ENCODE measurements at regions not wholly inside any gene's neighbourhood (a gene's known extent, or its start where the extent isn't known, plus 50 kb on each side); places are given as distances from the start of the nearest gene placed in this dataset.
"Not testable (repeated sequence)": the region's sequence is repeated elsewhere in the genome, so short reads cannot be mapped to it uniquely, and the experiment has no call there.

GRCh38 chr1:60914982-60915381 is 167.4 kb upstream of the NFIA start:
- no peak for DNase-seq (ENCODE audit: low spot score)

DNA sequence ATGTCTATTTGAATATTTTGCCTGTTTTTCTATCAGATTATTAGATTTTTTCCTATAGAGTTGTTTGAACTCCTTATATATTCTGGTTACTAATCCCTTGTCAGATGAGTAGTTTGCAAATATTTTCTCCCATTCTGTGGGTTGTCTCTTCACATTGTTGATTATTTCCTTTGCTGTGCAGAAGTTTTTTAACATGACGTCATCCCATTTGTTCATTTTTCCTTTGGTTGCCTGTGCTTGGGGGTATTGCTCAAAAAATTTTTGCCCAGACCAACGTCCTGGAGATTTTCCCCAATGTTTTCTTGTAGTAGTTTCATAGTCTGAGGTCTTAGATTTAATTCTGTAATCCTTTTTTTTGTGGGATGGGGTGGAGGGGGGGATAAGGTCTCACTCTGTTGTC is 168.7 kb upstream of the NFIA start:
- DNase-seq (ENCODE audit: low spot score), result not testable (repeated sequence)

DNA sequence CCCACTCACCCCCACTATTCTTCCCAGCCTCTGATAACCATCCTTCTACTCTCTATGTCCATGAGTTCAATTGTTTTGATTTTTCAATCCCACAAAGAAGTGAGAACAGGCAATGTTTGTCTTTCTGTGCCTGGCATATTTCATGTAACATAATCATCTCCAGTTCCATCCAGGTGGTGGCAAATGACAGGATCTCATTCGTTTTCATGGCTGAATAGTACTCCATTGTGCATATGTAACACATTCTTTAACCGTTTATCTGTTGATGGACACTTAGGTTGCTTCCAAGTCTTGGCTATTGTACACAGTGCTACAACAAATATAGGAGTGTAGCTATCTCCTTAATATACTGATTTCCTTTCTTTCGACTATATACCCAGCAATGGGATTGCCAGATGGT is 169.3 kb upstream of the NFIA start:
- no peak for DNase-seq (ENCODE audit: low spot score)

GRCh38 chr1:60911966-60912697 is 170.2 kb upstream of the NFIA start:
- no peak for DNase-seq (ENCODE audit: low spot score)

GRCh38 chr1:60908159-60908558 is 174.2 kb upstream of the NFIA start:
- no peak for DNase-seq (ENCODE audit: low spot score)

GRCh38 chr1:60906526-60906925 is 175.8 kb upstream of the NFIA start:
- no peak for DNase-seq (ENCODE audit: low spot score)

DNA sequence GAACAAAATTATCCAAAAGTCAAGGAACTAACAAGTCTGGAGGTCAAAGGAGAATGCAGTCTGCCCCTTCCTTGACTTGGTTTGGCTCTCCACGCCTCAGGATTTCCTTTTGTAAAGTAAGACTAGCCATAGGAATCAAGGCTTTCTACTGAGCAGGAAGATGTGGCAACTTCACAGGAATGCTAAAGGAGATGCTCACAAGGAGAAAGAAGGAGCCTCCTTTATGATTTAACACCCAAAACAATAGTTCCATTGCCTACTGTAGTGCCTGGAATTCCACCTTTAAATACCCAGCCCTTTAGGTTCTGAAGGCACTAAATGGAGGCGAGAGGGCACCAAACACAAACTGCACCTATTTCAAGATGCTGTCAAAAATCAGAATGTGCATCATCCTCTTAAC is 176.3 kb upstream of the NFIA start:
- no peak for DNase-seq (ENCODE audit: low spot score)

GRCh38 chr1:60904099-60904851 is 178.1 kb upstream of the NFIA start:
- DNase-seq (ENCODE audit: low spot score), result no peak

DNA sequence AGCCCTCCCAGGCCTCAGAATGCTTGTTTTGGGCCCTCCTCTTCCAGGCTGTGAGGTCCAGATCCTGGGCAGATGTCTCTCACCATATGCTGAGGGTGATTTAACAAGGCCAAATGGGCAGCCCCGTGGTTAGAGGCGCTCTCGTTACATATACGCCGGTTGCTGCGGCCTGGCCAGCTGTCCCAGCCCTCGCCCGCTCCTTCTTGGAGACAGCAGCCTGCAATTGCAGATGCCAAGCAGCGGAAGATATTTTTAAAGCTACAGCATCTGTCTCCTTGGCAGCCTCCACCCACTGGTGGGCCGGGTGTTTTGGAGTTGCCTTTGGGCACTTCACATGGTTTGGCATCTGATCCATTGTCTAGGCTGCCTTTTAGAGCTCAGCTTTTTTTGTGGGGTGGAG is 178.8 kb upstream of the NFIA start:
- DNase-seq (ENCODE audit: low spot score), result no peak

DNA sequence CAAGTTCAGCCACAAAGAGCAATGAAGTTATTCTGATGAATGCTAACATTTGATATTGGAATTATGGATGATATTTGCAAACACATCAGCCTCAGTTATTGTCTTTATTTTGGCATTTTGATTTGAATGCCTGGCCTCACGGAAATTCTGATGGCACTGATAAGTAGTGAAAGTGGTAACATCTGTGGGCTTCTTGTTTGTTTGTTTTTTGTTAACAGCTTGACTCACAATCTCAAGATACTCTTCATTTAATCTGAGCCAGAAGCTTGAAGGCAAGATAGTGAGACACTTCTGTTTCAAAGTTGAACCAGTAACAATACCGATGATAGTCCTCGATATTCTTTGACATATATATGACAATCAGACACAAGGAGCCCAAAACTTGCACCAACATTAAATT is 182.9 kb upstream of the NFIA start:
- DNase-seq (ENCODE audit: low spot score), result no peak

- no peak for DNase-seq (ENCODE audit: low spot score)
Measured at GRCh38 chr1:60898987-60899386, 183.4 kb upstream of the NFIA start.

- no peak for DNase-seq (ENCODE audit: low spot score)
Measured at GRCh38 chr1:60898413-60898812, 183.9 kb upstream of the NFIA start.

DNA sequence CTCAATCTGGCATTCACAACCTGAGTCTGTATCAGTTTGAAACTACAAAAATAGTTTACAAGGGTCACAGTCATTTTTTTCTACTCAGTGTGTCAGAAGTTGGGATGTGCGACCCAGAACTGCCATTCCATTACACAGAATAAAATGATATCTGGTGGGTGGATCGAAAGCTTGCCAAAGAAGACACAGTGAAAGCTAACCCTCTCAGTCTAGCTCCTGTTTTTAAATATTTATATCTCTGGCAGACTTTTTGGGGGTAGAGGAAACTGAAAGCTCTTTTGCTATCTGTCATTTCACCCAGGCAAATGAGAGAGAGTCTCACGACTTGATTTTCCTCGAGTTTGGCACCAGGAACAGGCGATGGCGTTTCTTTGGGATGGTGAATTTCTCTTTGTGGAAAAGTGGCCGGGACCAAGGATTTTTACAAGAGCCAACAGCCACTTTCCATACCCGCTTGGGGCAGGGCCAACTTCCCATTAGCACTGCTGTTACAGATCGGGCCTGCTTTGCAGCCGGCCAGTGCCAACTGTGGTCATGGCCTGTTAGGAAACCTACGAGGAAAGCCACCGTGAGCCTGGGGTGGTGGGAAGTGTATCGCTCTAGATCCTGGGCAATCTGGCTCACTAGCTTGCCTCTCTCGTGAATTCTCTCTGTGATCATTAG is 185.5 kb upstream of the NFIA start:
- no peak for DNase-seq (ENCODE audit: low spot score)

DNA sequence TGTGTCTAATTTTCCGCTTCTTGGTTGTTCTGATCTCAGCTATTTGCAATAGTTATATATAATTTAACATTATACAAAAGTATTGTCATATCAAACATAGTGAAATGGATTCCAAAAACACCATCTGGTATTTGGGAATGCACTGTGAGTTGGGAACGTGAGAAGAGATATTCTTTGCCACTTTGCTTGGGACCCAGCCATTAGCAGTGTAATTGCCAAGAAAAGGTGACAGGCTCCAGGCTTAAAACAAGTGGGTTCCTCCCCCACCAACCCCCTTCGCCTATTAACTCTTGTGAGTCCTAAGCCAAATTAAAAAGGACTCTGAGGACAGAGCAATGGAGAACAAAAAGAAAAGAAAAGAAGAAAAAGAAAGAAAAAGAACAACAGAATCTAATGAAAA is 186.7 kb upstream of the NFIA start:
- DNase-seq (ENCODE audit: low spot score), result no peak

- no peak for DNase-seq (ENCODE audit: low spot score)
Measured at GRCh38 chr1:60895252-60895651, 187.1 kb upstream of the NFIA start.

DNA sequence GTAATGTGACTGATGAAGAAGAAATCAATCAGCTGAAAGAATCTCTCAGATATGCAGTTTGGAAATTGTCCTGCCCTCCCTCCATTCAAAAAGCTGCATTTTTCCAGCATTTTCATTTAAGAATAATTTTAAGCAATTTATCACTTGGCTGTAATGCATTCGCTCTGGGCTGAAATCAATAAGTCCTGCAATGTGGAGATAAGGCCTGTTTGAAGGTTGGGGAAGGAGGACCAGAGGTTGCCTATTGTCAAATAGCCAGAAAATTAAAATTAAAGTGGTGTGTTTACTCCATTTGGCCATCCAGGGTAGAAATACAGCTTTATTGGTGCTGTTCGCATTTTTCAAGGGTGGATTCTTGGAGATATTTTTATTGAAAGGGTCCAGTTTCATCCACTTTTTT is 187.6 kb upstream of the NFIA start:
- no peak for DNase-seq (ENCODE audit: low spot score)

- no peak for DNase-seq (ENCODE audit: low spot score)
Measured at GRCh38 chr1:60894130-60894529, 188.2 kb upstream of the NFIA start.

DNA sequence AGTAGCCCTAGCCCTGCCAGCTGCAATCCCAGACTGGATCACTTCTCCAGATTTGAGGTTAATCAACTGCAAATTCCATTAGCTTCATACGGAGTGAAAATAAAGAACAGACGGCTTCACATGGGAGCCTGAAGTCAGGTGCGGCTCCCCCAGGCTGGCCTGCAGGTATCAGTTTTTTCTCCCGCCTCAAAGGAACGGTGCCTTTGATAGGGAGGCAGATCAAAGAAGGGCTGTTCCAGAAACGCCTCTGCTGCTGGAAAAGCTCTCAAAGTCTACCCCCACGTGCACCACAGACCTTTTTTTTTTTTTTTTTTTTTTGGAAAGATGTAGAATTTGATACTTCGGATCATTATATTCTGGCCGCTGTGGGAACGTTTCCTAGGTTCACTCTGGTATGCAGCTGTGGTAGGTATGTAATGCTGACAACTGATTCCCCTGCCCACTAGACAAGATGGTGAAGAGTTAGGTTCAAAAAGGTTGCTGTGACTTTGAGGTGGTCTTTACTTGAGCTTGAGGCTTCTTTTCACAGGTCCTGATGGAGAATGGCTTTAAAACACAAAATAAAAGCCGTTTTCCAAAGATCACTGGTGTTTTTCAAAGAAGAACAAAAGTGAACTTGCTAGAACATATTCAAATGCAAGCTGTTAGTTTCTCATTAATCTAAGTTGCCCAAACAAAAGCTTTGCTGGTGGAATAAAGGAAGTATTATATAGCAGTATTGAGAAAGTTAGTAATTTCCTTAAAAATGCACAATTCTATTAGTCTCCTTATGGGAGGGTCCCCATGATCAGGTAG is 189.0 kb upstream of the NFIA start:
- DNase-seq (ENCODE audit: low spot score), result no peak

DNA sequence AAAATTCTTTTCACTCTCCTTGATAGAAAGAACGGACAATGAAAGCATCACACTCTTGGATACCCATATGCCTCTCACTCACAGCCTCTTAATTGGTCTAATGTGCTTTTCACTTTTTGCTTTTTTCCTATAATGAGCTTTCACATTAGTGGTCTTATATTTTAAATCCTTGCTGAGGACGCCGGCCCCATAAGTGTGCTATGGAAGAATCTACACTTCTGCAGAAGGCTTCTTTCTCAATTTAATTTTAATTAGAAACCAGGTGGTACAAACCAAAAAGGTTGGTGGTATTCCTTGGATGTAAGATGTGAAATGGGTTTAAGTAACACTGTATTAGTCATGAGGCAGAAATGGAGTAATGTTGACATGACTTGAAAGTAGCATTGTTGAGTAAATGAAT is 190.6 kb upstream of the NFIA start:
- DNase-seq (ENCODE audit: low spot score), result no peak

DNA sequence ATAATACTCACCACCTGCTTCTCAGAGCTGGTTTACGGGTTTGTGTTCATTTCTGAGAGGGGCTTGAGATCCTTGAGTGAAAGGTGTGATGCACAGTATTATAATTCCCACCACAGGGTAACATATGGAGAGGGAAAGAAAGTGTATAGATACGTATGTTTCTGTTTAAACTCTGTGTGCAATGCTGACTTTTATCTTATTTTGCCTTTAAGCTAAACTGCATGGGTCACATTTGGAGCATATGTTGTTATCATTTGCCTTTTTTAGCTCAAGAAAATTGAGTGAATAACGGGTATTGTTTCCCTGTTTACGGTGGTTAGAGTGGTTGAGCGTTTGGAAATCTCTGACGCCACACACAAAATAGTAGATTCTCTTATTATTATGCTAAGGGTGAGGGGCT is 191.1 kb upstream of the NFIA start:
- DNase-seq (ENCODE audit: low spot score), result no peak

DNA sequence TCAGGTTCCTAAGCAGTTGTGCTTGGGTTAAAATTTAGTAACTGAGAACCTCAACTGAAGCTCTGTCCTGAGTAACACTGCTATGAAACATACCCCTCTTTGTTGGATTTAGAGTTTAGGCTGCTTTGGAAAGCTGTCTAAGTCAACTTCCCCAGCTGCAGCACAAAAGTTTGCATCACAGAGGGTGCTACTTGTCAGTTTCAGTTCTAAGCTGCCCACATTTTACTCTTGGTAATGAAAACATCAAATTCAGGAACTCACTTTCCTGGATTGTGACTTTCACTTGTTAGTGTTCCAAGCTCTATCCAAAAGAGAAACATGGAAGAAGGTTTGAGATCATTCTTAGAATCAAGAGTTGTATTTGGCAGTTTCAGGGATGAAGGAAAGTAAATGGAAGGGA is 191.7 kb upstream of the NFIA start:
- DNase-seq (ENCODE audit: low spot score), result no peak

- DNase-seq (ENCODE audit: low spot score), result no peak
Measured at GRCh38 chr1:60889709-60890108, 192.7 kb upstream of the NFIA start.

All from CD4-positive, alpha-beta T cell treated with Interleukin-6 at 100 ng/mL for 8 hours (primary cell).